ENCODE measurements at regions not wholly inside any gene's neighbourhood (a gene's known extent, or its start where the extent isn't known, plus 50 kb on each side); places are given as distances from the start of the nearest gene placed in this dataset.
"Not testable (repeated sequence)": the region's sequence is repeated elsewhere in the genome, so short reads cannot be mapped to it uniquely, and the experiment has no call there.

- DNase-seq (ENCODE audit: low read depth, low spot score): no peak
Measured at GRCh38 chr12:104906695-104907094, 51.4 kb downstream of the SLC41A2 start.

- not testable (repeated sequence) for DNase-seq (ENCODE audit: low read depth, low spot score)
Measured at GRCh38 chr12:104905446-104905845, 52.6 kb downstream of the SLC41A2 start.

GRCh38 chr12:104903648-104904423 is 54.3 kb downstream of the SLC41A2 start:
- peak; percentile 4 for DNase-seq (ENCODE audit: low read depth, low spot score)

- no peak for DNase-seq (ENCODE audit: low read depth, low spot score)
Measured at GRCh38 chr12:104902125-104902524, 56.0 kb downstream of the SLC41A2 start.

GRCh38 chr12:104896710-104897109 is 61.4 kb downstream of the SLC41A2 start:
- no peak for DNase-seq (ENCODE audit: low read depth, low spot score)

GRCh38 chr12:104896146-104896545 is 61.9 kb downstream of the SLC41A2 start:
- no peak for DNase-seq (ENCODE audit: low read depth, low spot score)

GRCh38 chr12:104895415-104895814 is 62.7 kb downstream of the SLC41A2 start:
- DNase-seq (ENCODE audit: low read depth, low spot score): no peak

GRCh38 chr12:104890476-104891096 is 67.5 kb downstream of the SLC41A2 start:
- no peak for DNase-seq (ENCODE audit: low read depth, low spot score)

GRCh38 chr12:104889735-104890134 is 68.4 kb downstream of the SLC41A2 start:
- no peak for DNase-seq (ENCODE audit: low read depth, low spot score)

- no peak for DNase-seq (ENCODE audit: low read depth, low spot score)
Measured at GRCh38 chr12:104888892-104889291, 69.2 kb downstream of the SLC41A2 start.

GRCh38 chr12:104888481-104888880 is 69.6 kb downstream of the SLC41A2 start:
- DNase-seq (ENCODE audit: low read depth, low spot score): no peak

- DNase-seq (ENCODE audit: low read depth, low spot score): no peak
Measured at GRCh38 chr12:104887452-104887851, 70.6 kb downstream of the SLC41A2 start.

GRCh38 chr12:104886418-104887401 is 71.4 kb downstream of the SLC41A2 start:
- peak; percentile 26 for DNase-seq (ENCODE audit: low read depth, low spot score)

GRCh38 chr12:104878858-104879257 is 79.2 kb downstream of the SLC41A2 start:
- DNase-seq (ENCODE audit: low read depth, low spot score): not testable (repeated sequence)

- DNase-seq (ENCODE audit: low read depth, low spot score): no peak
Measured at GRCh38 chr12:104877103-104877705, 80.9 kb downstream of the SLC41A2 start.

GRCh38 chr12:104873374-104873773 is 84.7 kb downstream of the SLC41A2 start:
- no peak for DNase-seq (ENCODE audit: low read depth, low spot score)

GRCh38 chr12:104870797-104871196 is 87.3 kb downstream of the SLC41A2 start:
- DNase-seq (ENCODE audit: low read depth, low spot score): no peak

GRCh38 chr12:104866291-104866690 is 91.8 kb downstream of the SLC41A2 start:
- DNase-seq (ENCODE audit: low read depth, low spot score): peak; percentile 52

- no peak for DNase-seq (ENCODE audit: low read depth, low spot score)
Measured at GRCh38 chr12:104865080-104865479, 93.0 kb downstream of the SLC41A2 start.

GRCh38 chr12:104864668-104865067 is 93.4 kb downstream of the SLC41A2 start:
- no peak for DNase-seq (ENCODE audit: low read depth, low spot score)

- no peak for DNase-seq (ENCODE audit: low read depth, low spot score)
Measured at GRCh38 chr12:104863296-104863948, 94.7 kb downstream of the SLC41A2 start.

All from pulmonary artery endothelial cell (primary cell).